SIG-M5 treated with dmso at 0.1 percent for 504 hours (cell line): ENCODE measurements at regions not wholly inside any gene's neighbourhood (a gene's known extent, or its start where the extent isn't known, plus 50 kb on each side); places are given as distances from the start of the nearest gene placed in this dataset.

Experiments used
- DNase-seq: peaks from one replicate; lab custom pipeline; 2025; ENCODE audit not compliant: unreplicated experiment; lab: John Stamatoyannopoulos, UW

DNA sequence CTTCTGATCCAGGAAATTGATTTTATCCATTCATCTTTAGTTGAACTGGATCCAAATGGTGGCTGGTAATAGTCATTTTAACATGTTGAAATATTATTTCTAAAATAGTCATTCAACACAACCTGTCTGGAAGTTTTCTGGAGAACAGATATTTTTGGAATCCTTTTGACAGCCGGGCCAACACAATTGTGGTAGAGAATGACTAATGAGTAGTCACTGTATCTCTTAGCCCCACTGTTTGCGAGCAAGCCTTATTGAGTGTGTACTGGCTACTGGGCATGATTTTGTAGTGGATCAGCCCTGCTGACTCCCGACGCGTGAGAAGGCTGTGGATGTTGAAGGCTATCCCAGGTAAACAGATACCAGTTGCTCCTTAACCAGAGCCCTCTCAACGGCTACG, 383.4 kb downstream of the ZNF536 start:
- DNase-seq, result no peak

DNA sequence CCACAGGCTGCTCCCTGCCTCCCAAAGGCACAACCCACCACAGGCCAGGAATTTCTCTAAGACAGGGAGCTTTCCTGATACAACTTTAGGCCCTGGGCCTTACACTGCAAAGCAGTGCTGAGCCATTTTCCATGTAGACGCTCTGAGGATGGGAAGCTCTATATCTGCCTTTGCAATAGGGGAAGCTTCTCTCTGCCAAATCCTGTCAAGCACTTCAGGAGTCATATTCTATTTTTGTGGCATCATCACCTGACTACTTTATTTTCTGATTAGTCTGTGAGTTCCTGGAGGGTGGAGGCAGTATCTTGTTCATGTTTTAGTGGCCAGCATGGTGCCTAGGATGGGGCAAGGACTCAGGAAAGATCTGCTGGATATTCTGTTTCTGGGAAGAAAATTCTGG, 382.0 kb downstream of the ZNF536 start:
- no peak for DNase-seq

DNA sequence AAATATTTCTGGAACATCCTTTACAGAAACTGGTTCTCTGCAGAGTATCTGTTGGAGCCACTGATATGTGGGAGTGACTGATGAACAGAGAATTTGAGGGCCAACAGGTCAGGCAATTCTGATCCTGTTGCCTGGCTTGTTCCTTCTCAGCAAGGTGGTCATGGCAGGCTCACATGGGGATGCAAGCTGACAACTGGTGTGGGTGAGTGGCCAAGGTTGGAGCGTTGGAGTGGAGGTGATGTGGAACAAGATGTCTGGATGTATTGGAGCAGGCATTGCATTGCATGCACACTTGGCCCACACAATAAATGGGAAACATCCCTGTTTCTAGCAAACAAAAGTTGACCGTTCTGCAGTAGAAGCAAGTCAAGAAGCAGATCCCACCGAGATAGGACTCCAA, 380.7 kb downstream of the ZNF536 start:
- DNase-seq, result no peak

DNA sequence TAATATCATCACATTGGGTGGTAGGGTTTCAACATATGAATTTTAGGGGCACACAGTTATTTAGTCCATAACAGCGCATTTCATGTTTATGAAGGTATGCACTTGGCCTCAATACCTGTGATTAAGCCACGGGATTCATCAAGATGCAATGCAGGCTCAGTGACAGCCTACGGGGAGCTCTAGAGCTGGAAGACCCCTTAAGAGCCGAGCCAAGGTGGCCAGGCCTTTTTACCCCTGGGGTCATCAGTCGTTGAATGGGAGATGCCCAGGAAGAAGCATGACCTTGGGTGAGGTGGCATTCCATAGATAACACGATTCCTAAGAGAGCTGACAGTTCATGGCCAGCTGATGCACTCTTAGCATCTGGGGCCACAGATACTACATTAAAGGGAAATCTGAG, 380.0 kb downstream of the ZNF536 start:
- DNase-seq, result no peak

DNA sequence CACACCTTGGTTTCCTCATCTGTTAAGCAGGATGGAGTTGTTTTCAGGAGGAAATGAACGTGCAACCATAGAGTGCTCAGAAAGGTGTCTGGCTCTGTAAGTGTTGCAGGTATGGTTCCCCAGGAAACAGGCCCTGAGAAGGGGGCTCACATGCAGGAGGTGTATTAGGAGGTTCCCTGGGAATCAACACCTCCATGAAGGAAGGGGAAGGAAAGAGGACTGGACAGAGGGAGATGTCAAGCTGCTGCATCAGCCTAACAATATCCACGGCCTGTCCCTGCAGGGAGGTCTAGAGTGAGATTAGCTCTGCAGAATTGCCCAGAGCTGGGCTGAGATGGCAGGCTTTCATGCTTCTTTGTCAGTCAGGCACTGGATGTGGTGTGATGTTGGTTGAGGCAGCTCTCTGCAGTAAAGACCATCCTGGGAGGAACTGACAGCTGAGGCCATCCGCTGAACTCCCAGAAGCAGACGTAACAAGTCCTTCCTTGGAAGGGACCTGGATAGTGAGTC, 373.3 kb downstream of the ZNF536 start:
- no peak for DNase-seq

GRCh38 chr19:30744741-30745475, 372.7 kb downstream of the ZNF536 start:
- no peak for DNase-seq

GRCh38 chr19:30743702-30744101, 371.5 kb downstream of the ZNF536 start:
- no peak for DNase-seq

GRCh38 chr19:30743011-30743410, 370.8 kb downstream of the ZNF536 start:
- no peak for DNase-seq

DNA sequence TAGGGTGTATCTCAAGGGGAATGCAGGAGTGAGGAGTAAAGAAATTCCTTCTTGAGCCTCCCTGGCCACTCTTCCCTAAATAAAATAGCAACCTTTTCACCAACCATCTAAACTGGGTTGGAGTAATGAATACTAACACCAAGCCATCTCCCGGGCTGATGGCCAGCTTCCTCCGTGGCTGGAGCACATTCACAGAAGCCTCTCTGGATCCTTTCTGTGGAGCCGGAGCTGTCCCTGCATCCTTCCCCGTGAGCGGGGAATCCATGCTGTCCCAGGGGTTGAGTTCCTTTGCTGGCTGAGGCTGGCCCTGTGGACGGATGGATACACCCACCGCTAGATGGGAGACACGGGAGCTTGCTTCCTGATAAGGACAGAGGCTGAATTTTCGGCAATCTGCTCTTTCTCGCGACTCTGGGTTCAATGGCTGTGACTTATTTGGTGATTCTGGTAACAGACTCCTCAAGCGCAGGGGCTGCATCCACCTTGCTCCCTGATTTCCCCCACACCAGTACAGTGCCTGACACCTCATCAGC, 370.3 kb downstream of the ZNF536 start:
- no peak for DNase-seq

DNA sequence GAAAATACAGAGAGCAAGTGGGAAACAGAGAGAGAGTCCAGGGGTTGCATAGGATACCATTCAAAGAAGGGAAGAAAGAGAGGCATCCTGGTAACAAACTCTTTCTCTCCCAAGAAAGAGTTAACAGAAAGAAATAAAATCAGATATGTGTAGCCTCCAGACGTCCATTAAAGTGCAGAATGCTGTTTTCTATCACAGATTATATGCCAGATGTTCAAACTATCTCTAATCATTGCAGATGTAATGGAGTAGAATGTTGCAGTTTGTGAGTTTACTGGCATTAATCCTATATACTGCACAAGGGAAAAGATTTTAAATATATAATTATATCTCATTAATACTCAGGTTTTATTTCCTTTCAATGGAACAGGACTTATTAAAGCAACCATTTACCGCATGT, 369.4 kb downstream of the ZNF536 start:
- no peak for DNase-seq

GRCh38 chr19:30739394-30739793, 367.2 kb downstream of the ZNF536 start:
- no peak for DNase-seq

- no peak for DNase-seq
Measured at GRCh38 chr19:30738047-30738446, 365.9 kb downstream of the ZNF536 start.

DNA sequence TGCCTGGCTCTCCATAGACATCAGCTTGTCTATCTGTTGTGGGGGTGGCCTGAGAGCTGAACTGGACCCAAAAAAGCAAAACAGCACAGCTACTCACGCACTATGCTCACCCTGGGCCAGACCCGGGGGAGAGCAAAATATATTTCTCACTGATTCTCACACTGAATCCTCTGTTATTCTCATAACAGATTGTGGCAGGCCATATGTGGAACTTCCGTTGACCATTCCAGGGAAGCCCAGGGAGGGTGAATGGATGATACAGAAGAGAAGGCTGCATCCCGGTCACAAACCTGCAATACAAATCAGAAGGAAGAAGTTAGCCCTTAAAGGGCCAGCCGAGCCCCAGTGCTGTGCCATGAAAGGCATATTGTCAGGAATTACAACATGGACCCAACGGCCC, 362.5 kb downstream of the ZNF536 start:
- no peak for DNase-seq

- DNase-seq, result no peak
Measured at GRCh38 chr19:30733826-30734550, 361.8 kb downstream of the ZNF536 start.

GRCh38 chr19:30731591-30731990, 359.4 kb downstream of the ZNF536 start:
- no peak for DNase-seq

DNA sequence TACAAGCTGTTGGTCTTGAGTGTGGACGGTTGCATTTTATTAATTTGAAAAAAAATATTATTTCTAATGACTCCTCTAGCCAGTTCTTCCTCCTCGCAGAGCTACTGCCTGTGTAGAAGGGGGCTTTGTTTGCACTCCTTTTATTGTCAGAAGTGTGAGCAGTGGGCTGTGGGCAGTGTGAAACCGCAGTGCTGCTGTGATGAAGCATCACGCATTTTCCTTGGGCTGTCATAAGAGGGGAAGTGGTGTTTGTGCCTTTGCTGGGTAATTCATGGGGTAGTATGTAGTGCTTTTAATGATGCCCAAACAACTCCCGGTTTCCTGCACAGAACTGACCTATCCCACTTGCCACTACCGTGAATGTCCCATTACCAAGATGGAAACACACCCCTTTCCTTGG, 357.3 kb downstream of the ZNF536 start:
- DNase-seq, result no peak

- no peak for DNase-seq
Measured at GRCh38 chr19:30722761-30723160, 350.6 kb downstream of the ZNF536 start.

GRCh38 chr19:30722186-30722585, 350.0 kb downstream of the ZNF536 start:
- no peak for DNase-seq

GRCh38 chr19:30719999-30720345, 347.8 kb downstream of the ZNF536 start:
- no peak for DNase-seq

- no peak for DNase-seq
Measured at GRCh38 chr19:30719189-30719998, 347.2 kb downstream of the ZNF536 start.

GRCh38 chr19:30718707-30719106, 346.5 kb downstream of the ZNF536 start:
- no peak for DNase-seq
